IPS DF 6.9 (cell line): ENCODE measurements at regions not wholly inside any gene's neighbourhood (a gene's known extent, or its start where the extent isn't known, plus 50 kb on each side); places are given as distances from the start of the nearest gene placed in this dataset.

Experiments
- DNase-seq: peaks from one replicate; pipeline ENCODE4 v3.0.0-alpha.2; 2013; ENCODE audit warnings: low read depth, low spot score
- H3K27ac ChIP-seq: one replicate; pipeline ENCODE4 v1.5.1; 2013; ENCODE audit warnings: low read length, control low read depth
- H3K27me3 ChIP-seq: 2 replicates; pipeline ENCODE4 v1.6.1; 2013; ENCODE audit warnings: mild to moderate bottlenecking, low read length; ENCODE audit not compliant: control insufficient read depth, insufficient read depth
- H3K36me3 ChIP-seq: 2 replicates; pipeline ENCODE4 v1.6.1; 2013; ENCODE audit warnings: low read length; ENCODE audit not compliant: control insufficient read depth, insufficient read depth
- H3K4me1 ChIP-seq: 2 replicates; pipeline ENCODE4 v1.6.1; 2013; ENCODE audit warnings: low read length; ENCODE audit not compliant: control insufficient read depth, insufficient read depth
- H3K4me3 ChIP-seq: 2 replicates; pipeline ENCODE4 v1.5.1; 2013; ENCODE audit warnings: mild to moderate bottlenecking, low read length
- H3K9me3 ChIP-seq: 2 replicates; pipeline ENCODE4 v1.6.1; 2013; ENCODE audit warnings: low read length, inconsistent platforms; ENCODE audit not compliant: control insufficient read depth, insufficient read depth
- WGBS: extraction: QIAGEN DNeasy Blood & Tissue Kit; methylation state at CpG from one replicate; pipeline ENCODE4 v1.1.7; 2013; ENCODE audit warnings: mixed read lengths, missing lambda C conversion rate; ENCODE audit not compliant: insufficient read length, insufficient coverage; 5-methylcytosine and 5-hydroxymethylcytosine counted together

- Histone ChIP-seq H3K27me3 (no peaks in the 10 kb centered on the region), H3K27ac (no peak overlapping the region), H3K4me1 (no peaks in the 10 kb centered on the region; the same call in 1 of the 2 replicates), H3K9me3 (no peaks in the 10 kb centered on the region), H3K36me3 (no peaks in the 10 kb centered on the region), H3K4me3 (no peak overlapping the region)
- WGBS: no CpG with 5 or more reads among the region's 27 CpGs
- DNase-seq: no peak
Measured at GRCh38 chr18:27673861-27674260, 488.8 kb upstream of the CHST9 start.

- no CpG with 5 or more reads among the region's 1 CpG for WGBS
- H3K4me3 ChIP-seq: no peak overlapping the region
- no peaks in the 10 kb centered on the region for H3K27me3 ChIP-seq
- no peak overlapping the region for H3K27ac ChIP-seq
- no peaks in the 10 kb centered on the region for H3K9me3 ChIP-seq
- DNase-seq: no peak
- no peaks in the 10 kb centered on the region for H3K36me3 ChIP-seq
- 0 out of 2 replicates have a peak, but pooled peaks cover 2% of the 10 kb centered on the region for H3K4me1 ChIP-seq
Measured at GRCh38 chr18:27668158-27668557, 483.1 kb upstream of the CHST9 start.

- Histone ChIP-seq H3K9me3 (no peaks in the 10 kb centered on the region), H3K27me3 (no peaks in the 10 kb centered on the region), H3K4me1 (0 out of 2 replicates have a peak, but pooled peaks cover 2% of the 10 kb centered on the region), H3K27ac (no peak overlapping the region), H3K36me3 (no peaks in the 10 kb centered on the region), H3K4me3 (no peak overlapping the region)
- DNase-seq: no peak
- no CpG with 5 or more reads among the region's 6 CpGs for WGBS
Measured at GRCh38 chr18:27667064-27667463, 482.0 kb upstream of the CHST9 start.

- no peak for DNase-seq
- H3K27ac ChIP-seq: no peak overlapping the region
- H3K4me1 ChIP-seq: 0 out of 2 replicates have a peak, but pooled peaks cover 2% of the 10 kb centered on the region
- no peaks in the 10 kb centered on the region for H3K36me3 ChIP-seq
- H3K27me3 ChIP-seq: no peaks in the 10 kb centered on the region
- no peak overlapping the region for H3K4me3 ChIP-seq
- no CpG with 5 or more reads among the region's 3 CpGs for WGBS
- no peaks in the 10 kb centered on the region for H3K9me3 ChIP-seq
Measured at GRCh38 chr18:27666016-27666415, 480.9 kb upstream of the CHST9 start.

- WGBS: no CpG with 5 or more reads among the region's 5 CpGs
- no peak for DNase-seq
- Histone ChIP-seq H3K4me1 (0 out of 2 replicates have a peak, but pooled peaks cover 2% of the 10 kb centered on the region), H3K9me3 (no peaks in the 10 kb centered on the region), H3K27ac (no peak overlapping the region), H3K27me3 (no peaks in the 10 kb centered on the region), H3K4me3 (no peak overlapping the region), H3K36me3 (no peaks in the 10 kb centered on the region)
Measured at GRCh38 chr18:27665264-27665799, 480.2 kb upstream of the CHST9 start.

GRCh38 chr18:27662949-27663348 is 477.8 kb upstream of the CHST9 start:
- no peak overlapping the region for H3K27ac ChIP-seq
- WGBS: no CpG with 5 or more reads among the region's 4 CpGs
- H3K9me3 ChIP-seq: no peaks in the 10 kb centered on the region
- H3K4me1 ChIP-seq: 0 out of 2 replicates have a peak, but pooled peaks cover 2% of the 10 kb centered on the region
- no peak for DNase-seq
- H3K4me3 ChIP-seq: no peak overlapping the region
- no peaks in the 10 kb centered on the region for H3K36me3 ChIP-seq
- no peaks in the 10 kb centered on the region for H3K27me3 ChIP-seq

- DNase-seq: no peak
- Histone ChIP-seq H3K4me3 (no peak overlapping the region), H3K9me3 (no peaks in the 10 kb centered on the region), H3K27ac (no peak overlapping the region), H3K4me1 (0 out of 2 replicates have a peak, but pooled peaks cover 2% of the 10 kb centered on the region), H3K36me3 (no peaks in the 10 kb centered on the region), H3K27me3 (no peaks in the 10 kb centered on the region)
Measured at GRCh38 chr18:27662537-27662936, 477.4 kb upstream of the CHST9 start.

- DNase-seq: no peak
- Histone ChIP-seq H3K27me3 (no peaks in the 10 kb centered on the region), H3K4me3 (no peak overlapping the region), H3K27ac (no peak overlapping the region), H3K9me3 (no peaks in the 10 kb centered on the region), H3K4me1 (0 out of 2 replicates have a peak, but pooled peaks cover 2% of the 10 kb centered on the region), H3K36me3 (no peaks in the 10 kb centered on the region)
- WGBS: no CpG with 5 or more reads among the region's 8 CpGs
Measured at GRCh38 chr18:27661320-27662018, 476.4 kb upstream of the CHST9 start.

- no peak for DNase-seq
- no peaks in the 10 kb centered on the region for H3K4me1 ChIP-seq
- no peak overlapping the region for H3K4me3 ChIP-seq
- no CpG with 5 or more reads among the region's 3 CpGs for WGBS
- H3K27ac ChIP-seq: no peak overlapping the region
- H3K27me3 ChIP-seq: no peaks in the 10 kb centered on the region
- no peaks in the 10 kb centered on the region for H3K36me3 ChIP-seq
- no peaks in the 10 kb centered on the region for H3K9me3 ChIP-seq
Measured at GRCh38 chr18:27656905-27657304, 471.8 kb upstream of the CHST9 start.

- WGBS: no CpG with 5 or more reads among the region's 5 CpGs
- Histone ChIP-seq H3K36me3 (no peaks in the 10 kb centered on the region), H3K4me1 (no peaks in the 10 kb centered on the region), H3K27ac (no peak overlapping the region), H3K9me3 (no peaks in the 10 kb centered on the region), H3K27me3 (no peaks in the 10 kb centered on the region), H3K4me3 (no peak overlapping the region)
- no peak for DNase-seq
Measured at GRCh38 chr18:27656167-27656778, 471.2 kb upstream of the CHST9 start.
